ENCODE measurements at regions not wholly inside any gene's neighbourhood (a gene's known extent, or its start where the extent isn't known, plus 50 kb on each side); places are given as distances from the start of the nearest gene placed in this dataset.

- DNase-seq, result no peak
Measured at GRCh38 chr1:234973426-234974250, 155.0 kb downstream of the TOMM20 start.

- no peak for DNase-seq
Measured at GRCh38 chr1:234972411-234973191, 156.0 kb downstream of the TOMM20 start.

- DNase-seq, result no peak
Measured at GRCh38 chr1:234971586-234972297, 156.9 kb downstream of the TOMM20 start.

- DNase-seq, result no peak
Measured at GRCh38 chr1:234970731-234971476, 157.7 kb downstream of the TOMM20 start.

GRCh38 chr1:234970401-234970730 is 158.3 kb downstream of the TOMM20 start:
- DNase-seq, result no peak

- DNase-seq, result peak; percentile 62
Measured at GRCh38 chr1:234969581-234970400, 158.8 kb downstream of the TOMM20 start.

GRCh38 chr1:234969011-234969441 is 159.6 kb downstream of the TOMM20 start:
- no peak for DNase-seq

- no peak for DNase-seq
Measured at GRCh38 chr1:234968451-234968850, 160.2 kb downstream of the TOMM20 start.

GRCh38 chr1:234967121-234967520 is 161.5 kb downstream of the TOMM20 start:
- DNase-seq, result no peak

GRCh38 chr1:234965111-234965510 is 163.5 kb downstream of the TOMM20 start:
- no peak for DNase-seq

GRCh38 chr1:234963904-234964702 is 164.5 kb downstream of the TOMM20 start:
- DNase-seq, result no peak

- DNase-seq, result no peak
Measured at GRCh38 chr1:234963180-234963903, 165.3 kb downstream of the TOMM20 start.

- no peak for DNase-seq
Measured at GRCh38 chr1:234962340-234962989, 166.2 kb downstream of the TOMM20 start.

- DNase-seq, result no peak
Measured at GRCh38 chr1:234961456-234962339, 166.9 kb downstream of the TOMM20 start.

GRCh38 chr1:234960722-234961455 is 167.7 kb downstream of the TOMM20 start:
- no peak for DNase-seq

GRCh38 chr1:234958706-234959657 is 169.7 kb downstream of the TOMM20 start:
- no peak for DNase-seq
